ENCODE measurements at regions not wholly inside any gene's neighbourhood (a gene's known extent, or its start where the extent isn't known, plus 50 kb on each side); places are given as distances from the start of the nearest gene placed in this dataset.
"Not testable (repeated sequence)": the region's sequence is repeated elsewhere in the genome, so short reads cannot be mapped to it uniquely, and the experiment has no call there.

DNA sequence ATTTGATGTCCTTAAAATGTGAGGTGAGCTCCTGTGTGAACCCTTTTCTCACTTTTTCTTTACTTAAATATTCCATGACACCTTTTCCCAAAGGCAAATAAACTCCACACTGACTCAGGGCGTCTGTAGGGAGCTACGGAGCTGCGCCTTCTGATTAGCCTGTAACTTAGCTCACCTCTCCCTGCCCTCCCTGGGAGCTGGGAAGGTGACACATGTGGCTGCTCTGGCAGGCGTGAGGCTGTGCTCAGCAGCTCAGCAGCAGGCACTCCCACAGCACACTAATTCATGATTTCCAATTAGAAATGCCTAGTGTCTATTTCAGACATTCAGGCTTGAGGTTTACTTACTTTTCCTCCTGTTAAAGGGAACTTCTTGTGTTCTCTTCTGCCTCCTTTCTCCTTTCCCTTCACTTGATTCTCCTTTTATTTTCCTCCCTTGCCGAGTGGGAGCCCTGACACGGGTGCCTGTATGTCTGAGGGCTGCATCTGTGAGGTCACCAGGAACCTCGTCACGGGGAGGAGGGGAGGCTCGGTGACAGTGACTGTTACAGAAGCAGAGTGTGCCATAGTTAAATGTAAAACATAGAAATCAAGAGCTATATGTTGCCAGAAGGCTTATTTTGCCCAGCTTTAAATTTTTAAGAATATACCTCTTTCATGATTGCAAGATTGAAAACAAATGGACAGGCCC lies 437.1 kb downstream of the DCDC2C start:
- peak; percentile 56 for DNase-seq

DNA sequence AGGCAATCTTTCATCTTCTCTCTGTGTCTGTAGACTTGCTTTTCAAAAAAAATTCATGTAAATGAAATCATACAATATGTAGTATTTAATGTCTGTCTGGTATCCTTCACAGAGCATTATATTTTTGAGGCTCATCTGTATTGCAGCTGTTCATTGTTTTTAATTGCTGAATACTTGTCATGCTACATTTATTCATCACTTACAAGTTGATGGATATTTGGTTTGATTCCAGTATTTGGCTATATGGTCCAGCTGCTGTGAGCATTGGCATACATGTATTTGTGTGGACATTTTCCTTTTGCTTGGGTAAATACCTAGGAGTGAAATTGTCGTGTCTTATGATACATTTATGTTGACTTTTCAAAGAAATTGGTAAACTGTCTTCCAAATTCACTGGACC lies 441.4 kb downstream of the DCDC2C start:
- DNase-seq, result no peak

DNA sequence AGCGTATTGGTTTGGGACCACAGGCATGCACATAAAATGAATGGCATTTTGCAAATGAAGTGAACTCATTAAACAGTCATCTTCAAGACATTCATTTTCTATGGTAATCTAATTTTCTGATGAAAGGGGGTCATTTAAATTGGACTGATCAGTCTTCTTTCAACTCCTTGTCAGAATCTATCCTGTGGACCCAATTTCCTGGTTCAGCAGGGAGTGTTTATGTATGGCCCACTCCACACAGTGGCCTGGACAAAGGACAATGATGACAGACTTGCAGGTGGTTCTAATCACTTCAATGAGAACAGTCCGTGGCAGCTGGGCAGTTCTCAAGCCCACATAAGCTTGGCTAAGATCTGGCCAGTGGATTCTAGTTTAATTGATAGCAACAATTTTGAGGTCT lies 448.1 kb downstream of the DCDC2C start:
- no peak for DNase-seq

- no peak for DNase-seq
These were observed 448.7 kb downstream of the DCDC2C start for GRCh38 chr2:4152051-4152450.

GRCh38 chr2:4168834-4169233 lies 465.5 kb downstream of the DCDC2C start:
- DNase-seq, result no peak

GRCh38 chr2:4174796-4175195 lies 471.4 kb downstream of the DCDC2C start:
- no peak for DNase-seq

DNA sequence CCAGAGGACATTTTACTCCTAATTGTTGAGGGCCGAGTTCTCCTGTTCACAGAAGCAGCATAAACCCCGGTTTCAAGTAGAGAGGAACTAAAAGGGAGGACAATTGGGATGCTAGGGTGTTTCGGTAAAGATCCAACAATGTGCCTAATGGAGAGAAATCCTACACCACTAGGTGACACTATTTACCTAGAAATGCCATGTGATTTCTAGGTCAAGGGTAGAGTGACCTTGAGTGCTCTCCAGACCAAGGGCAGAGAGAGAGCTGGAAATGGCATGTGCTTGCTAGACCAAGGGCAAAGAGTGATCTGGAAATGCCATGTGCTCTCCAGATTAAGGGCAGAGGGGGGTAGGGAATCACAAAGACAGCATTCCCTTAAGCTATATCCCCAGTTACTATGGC lies 472.0 kb downstream of the DCDC2C start:
- no peak for DNase-seq

- no peak for DNase-seq
These were observed 477.3 kb downstream of the DCDC2C start for GRCh38 chr2:4180631-4181030.

- no peak for DNase-seq
These were observed 477.7 kb downstream of the DCDC2C start for GRCh38 chr2:4181062-4181461.

GRCh38 chr2:4188561-4188960 lies 485.2 kb downstream of the DCDC2C start:
- DNase-seq, result no peak

GRCh38 chr2:4190548-4190947 lies 487.2 kb downstream of the DCDC2C start:
- no peak for DNase-seq

DNA sequence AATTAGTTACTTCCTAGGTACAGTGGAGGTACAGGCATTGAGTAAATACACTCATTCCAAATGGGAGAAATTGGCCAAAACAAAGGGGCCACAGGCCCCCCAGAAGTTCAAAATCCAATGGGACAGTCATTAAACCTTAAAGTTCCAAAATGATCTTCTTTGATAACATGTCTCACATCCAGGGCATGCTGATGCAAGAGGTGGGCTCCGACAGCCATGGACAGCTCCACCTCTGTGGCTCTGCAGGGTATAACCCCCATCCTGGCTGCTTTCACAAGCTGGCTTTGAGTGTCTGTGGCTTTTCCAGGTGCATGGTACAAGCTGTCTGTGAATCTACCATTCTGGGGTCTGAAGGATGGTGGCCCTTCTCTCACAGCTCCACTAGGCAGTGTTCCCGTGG lies 488.7 kb downstream of the DCDC2C start:
- DNase-seq, result no peak

DNA sequence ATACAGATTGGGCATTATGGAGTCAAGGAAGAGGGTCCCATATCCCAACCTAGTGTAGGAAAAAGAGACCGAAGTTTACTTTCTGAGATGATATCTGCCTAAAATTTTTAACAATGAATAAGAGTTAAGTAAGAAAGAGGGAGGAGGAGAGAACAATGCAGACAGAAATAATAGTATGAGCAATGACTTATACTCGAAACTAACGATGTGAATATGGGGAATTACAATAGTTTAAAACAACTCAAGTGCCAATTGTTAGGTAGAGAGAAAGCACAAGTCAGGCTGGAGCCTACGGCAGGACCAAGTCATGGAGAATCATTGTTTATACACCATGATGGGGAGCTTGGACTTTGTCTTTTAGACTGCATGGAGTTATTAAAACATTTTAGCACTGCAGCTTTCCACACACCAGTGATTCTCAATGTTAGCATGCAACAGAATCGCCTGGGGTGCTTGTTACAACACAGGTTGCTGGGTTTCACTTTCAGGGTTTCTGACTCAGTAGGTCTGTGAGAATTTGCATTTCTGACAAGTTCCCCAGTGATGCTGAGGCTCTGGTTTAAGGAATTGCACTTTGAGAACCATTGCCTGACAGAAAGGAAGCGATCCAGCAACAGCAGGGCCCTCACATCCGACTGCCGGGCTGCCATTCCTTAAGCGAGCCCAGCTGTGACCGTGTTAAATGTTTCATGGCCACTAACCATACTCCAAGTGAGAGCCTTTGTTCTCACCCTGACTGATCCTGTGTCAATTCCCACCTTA lies 511.2 kb downstream of the DCDC2C start:
- DNase-seq, result peak; percentile 22

GRCh38 chr2:4217737-4218136 lies 514.4 kb downstream of the DCDC2C start:
- no peak for DNase-seq

DNA sequence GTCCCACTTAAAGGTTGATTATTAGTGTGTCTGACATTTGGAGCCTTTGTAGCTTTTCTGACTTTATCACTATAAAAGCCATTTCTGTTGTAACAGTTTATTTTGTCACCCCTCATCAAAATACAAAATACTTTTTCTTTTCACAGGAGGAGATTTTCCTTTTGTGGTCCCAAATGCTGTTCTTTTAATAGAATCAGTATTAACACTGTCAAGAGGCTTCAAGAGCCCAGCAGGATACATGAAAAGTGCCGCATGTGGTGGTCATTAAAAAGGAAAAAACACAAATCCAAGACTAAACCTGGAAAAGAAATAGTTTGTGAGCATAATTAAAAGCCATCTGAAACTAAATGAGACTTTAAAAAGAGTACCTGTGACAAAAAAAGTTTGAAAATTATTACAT lies 515.7 kb downstream of the DCDC2C start:
- no peak for DNase-seq

GRCh38 chr2:4219571-4219970 lies 516.2 kb downstream of the DCDC2C start:
- DNase-seq, result no peak

DNA sequence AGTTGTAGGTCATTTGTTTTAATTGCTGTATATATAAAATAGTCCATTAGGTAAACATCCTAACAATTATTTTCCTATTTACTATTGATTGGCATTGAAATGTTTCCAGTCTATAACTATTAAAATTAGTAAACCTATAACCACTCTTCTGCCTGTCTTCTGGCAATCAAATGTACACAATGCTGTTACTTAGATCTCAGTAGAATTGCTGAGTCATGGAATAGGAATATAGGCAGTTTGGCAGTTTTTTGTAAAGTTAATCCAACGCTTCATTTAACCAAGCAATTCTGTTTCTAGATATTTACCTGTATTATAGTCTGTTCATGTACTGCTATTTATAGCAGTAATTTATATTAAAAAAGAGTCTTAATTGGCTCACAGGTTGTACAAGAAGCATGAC lies 518.1 kb downstream of the DCDC2C start:
- DNase-seq, result no peak

- no peak for DNase-seq
These were observed 518.5 kb downstream of the DCDC2C start for GRCh38 chr2:4221845-4222244.

- not testable (repeated sequence) for DNase-seq
These were observed 541.0 kb downstream of the DCDC2C start for GRCh38 chr2:4244422-4244821.

GRCh38 chr2:4246364-4247131 lies 543.2 kb downstream of the DCDC2C start:
- no peak for DNase-seq

GRCh38 chr2:4247791-4248190 lies 544.4 kb downstream of the DCDC2C start:
- no peak for DNase-seq

DNA sequence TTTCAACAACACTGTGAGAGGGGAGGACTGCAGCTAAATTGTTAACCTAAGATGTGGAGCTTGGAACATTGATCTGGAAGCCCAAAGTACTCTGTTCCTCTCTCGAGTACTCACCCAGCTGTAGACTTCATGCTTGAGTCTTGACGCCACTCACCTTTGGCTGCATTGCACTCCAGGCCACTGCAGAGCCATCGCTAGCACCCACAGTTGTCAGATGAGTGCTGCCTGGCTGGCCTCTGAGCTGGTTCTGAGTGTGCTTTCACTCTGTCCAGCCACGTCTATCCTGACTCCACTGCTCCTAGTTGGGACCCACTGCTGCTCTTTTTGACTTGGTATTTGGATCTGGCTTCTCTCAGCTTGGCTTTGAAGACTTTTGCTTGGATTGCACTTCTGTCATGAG lies 552.1 kb downstream of the DCDC2C start:
- no peak for DNase-seq

GRCh38 chr2:4256351-4256750 lies 553.0 kb downstream of the DCDC2C start:
- no peak for DNase-seq
